Thyroid gland (tissue), 4 donors: ENCODE measurements at regions not wholly inside any gene's neighbourhood (a gene's known extent, or its start where the extent isn't known, plus 50 kb on each side); places are given as distances from the start of the nearest gene placed in this dataset.

Source experiments
- DNase-seq, 2 donors: peaks; one replicate each; pipeline ENCODE4 v3.0.0-alpha.2; 2019
- H3K27ac ChIP-seq, 3 donors: fragments of 200-600 bp; sonication (generic); 1 replicate in 2 of 3; 2 replicates in 1 of 3; pipeline ENCODE4 v1.5.1; 2016 to 2019; ENCODE audit warnings: mild to moderate bottlenecking in 1 of 3, moderate library complexity in 1 of 3
- H3K27me3 ChIP-seq: fragments of 200-600 bp; sonication (generic); one replicate; pipeline ENCODE4 v1.5.1; 2019
- H3K36me3 ChIP-seq, 2 donors: fragments of 200-600 bp; sonication (generic); one replicate each; pipeline ENCODE4 v1.5.1; 2016 to 2019
- H3K4me1 ChIP-seq, 2 donors: fragments of 200-600 bp; sonication (generic); one replicate each; pipeline ENCODE4 v1.5.1; 2017 to 2019
- H3K4me3 ChIP-seq, 3 donors: fragments of 200-600 bp; sonication (generic); replicated peaks in 1 of 3; 1 replicate in 2 of 3; 2 replicates in 1 of 3; pipeline ENCODE4 v1.5.1; 2016; ENCODE audit warnings: mild to moderate bottlenecking in 1 of 3
- H3K9me3 ChIP-seq: fragments of 200-600 bp; sonication (generic); one replicate; pipeline ENCODE4 v1.5.1; 2017
- POLR2A ChIP-seq, 2 donors: fragments of 450-650 bp; IDR thresholded peaks; one replicate each; pipeline ENCODE4 v1.6.1; 2017; ENCODE audit warnings: antibody characterized with exemption in 2 of 2, mild to moderate bottlenecking in 2 of 2, moderate library complexity in 1 of 2
- WGBS, 2 donors: methylation state at CpG; one replicate each; pipeline ENCODE4 v1.1.5; 2017; 5-methylcytosine and 5-hydroxymethylcytosine counted together
- intact Hi-C: fragments of 100-400 bp; cut with DNase I; formaldehyde crosslinking; loops from one replicate; pipeline ENCODE4 v1.15.1; 2023
- TF ChIP-seq, protein P1 (sequence below), 6 experiments: fragments of 200-600 bp in 3 of 6; fragments of 450-650 bp in 3 of 6; sonication (generic) in 3 of 6; IDR thresholded peaks; one replicate each; pipeline ENCODE4 v1.5.1; 2016 to 2019; ENCODE audit warnings: antibody characterized with exemption in 6 of 6, mild to moderate bottlenecking in 2 of 6, inconsistent platforms in 1 of 6, moderate library complexity in 1 of 6

DNA sequence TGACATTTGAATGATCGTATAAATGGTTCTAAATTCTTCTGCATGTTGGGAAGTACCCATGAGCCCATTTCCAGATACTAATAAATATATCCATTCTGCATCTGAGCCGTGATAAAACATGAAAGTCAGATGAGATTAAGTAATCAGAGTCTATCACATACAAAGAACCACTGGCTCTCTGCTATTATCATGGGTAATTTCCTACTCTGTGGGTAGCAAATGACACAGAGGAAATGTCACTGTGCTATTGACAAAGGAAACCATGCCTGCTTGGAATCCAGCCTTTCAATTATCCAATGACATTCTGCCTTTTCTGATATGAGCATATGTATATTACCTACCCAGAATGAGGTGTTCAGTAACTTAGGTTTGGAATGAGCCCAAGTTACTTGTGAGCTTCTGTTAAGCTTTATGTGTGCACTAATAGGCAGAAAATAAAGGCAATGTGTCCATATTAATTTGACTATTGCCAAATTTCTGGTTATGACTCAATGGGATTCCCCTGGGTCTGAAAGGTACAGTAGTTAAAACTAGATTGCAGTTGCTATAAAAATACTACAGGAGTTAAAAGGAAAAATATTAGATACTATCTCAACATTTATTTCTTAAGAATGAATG, 238.7 kb upstream of the KCNIP4 start:
- no peak for TF ChIP-seq POLR2A (IDR thresholded peaks at IDR 0.05)
- TF ChIP-seq, protein P1, sequence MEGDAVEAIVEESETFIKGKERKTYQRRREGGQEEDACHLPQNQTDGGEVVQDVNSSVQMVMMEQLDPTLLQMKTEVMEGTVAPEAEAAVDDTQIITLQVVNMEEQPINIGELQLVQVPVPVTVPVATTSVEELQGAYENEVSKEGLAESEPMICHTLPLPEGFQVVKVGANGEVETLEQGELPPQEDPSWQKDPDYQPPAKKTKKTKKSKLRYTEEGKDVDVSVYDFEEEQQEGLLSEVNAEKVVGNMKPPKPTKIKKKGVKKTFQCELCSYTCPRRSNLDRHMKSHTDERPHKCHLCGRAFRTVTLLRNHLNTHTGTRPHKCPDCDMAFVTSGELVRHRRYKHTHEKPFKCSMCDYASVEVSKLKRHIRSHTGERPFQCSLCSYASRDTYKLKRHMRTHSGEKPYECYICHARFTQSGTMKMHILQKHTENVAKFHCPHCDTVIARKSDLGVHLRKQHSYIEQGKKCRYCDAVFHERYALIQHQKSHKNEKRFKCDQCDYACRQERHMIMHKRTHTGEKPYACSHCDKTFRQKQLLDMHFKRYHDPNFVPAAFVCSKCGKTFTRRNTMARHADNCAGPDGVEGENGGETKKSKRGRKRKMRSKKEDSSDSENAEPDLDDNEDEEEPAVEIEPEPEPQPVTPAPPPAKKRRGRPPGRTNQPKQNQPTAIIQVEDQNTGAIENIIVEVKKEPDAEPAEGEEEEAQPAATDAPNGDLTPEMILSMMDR (IDR thresholded peaks at IDR 0.05) = no peak
- no peaks in the 10 kb centered on the region for H3K4me1 ChIP-seq
- 75 to 85% methylated on average over 2 of the region's 2 CpGs for WGBS, 2 donors
- H3K36me3 ChIP-seq = no peaks in the 10 kb centered on the region
- intact Hi-C loops = no loop called here
- H3K27me3 ChIP-seq = no peaks in the 10 kb centered on the region
- no peak for DNase-seq
- no peak overlapping the region for H3K4me3 ChIP-seq
- no peak overlapping the region for H3K27ac ChIP-seq
- H3K9me3 ChIP-seq = no peaks in the 10 kb centered on the region

DNA sequence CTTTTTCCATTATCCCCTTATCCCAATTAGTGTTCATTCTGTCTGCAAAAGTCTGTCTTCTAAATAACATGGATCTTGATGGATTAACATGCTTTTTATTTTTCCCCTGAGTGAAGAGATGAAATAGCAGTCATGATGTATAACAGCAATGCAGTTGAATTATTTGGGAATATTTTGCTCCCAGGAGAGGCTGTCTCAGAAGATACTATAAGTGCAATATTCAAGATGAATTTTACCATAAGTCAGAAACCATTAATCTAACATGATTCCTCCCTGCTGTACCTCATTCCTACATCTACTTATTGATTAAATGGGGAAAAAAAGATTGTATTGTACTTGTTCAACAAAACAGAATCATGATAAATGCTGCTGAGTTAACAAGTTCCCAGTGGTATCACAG, 233.2 kb upstream of the KCNIP4 start:
- TF ChIP-seq POLR2A (IDR thresholded peaks at IDR 0.05) = no peak
- TF ChIP-seq, protein P1 (IDR thresholded peaks at IDR 0.05) = no peak
- Histone ChIP-seq H3K27me3 (no peaks in the 10 kb centered on the region), H3K4me3 (no peak overlapping the region), H3K36me3 (no peaks in the 10 kb centered on the region), H3K9me3 (no peaks in the 10 kb centered on the region), H3K4me1 (no peaks in the 10 kb centered on the region), H3K27ac (no peak overlapping the region)
- no peak for DNase-seq
- intact Hi-C loops = no loop called here

DNA sequence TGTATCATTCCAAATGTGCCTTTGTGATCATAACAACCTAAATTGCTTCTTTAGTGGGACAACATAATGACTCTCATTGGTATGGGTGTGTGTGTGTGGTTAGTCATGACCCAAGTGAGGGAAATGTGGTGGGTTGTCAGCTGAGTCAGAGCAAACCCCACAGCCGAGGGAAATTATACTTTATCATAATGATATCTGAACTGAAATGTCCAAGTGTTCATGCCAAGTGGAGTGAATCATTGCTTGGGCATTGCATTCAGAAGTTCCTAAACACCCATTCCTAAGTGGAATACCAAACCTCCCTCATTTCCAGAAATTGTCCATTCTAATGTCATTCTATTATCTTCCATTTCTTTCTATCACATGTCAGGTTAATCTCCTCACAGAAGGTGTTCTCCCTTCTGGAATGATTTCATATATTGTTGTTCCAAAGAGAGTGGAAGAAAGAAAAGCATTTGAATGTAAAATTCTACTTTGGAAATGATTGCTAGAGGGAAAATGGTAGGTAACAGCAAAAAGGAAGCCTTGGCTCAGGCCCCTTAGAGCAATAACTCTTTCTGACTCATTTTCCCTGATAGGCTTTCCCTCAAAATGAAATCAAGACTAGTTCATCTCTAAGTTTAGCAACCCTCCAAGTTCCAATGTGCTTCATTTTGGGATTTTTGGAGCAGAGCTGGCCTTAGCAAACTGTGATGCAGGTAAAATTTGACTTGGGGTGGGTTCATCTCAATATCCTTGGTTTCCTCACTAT, 230.7 kb upstream of the KCNIP4 start:
- Histone ChIP-seq H3K9me3 (no peaks in the 10 kb centered on the region), H3K27ac (no peak overlapping the region), H3K27me3 (no peaks in the 10 kb centered on the region), H3K4me3 (no peak overlapping the region), H3K4me1 (no peaks in the 10 kb centered on the region), H3K36me3 (no peaks in the 10 kb centered on the region)
- TF ChIP-seq, protein P1 (IDR thresholded peaks at IDR 0.05) = no peak
- no peak for TF ChIP-seq POLR2A (IDR thresholded peaks at IDR 0.05)
- WGBS, 2 donors = 53 to 67% methylated on average over 1 of the region's 1 CpG
- intact Hi-C loops = no loop called here
- DNase-seq = no peak

DNA sequence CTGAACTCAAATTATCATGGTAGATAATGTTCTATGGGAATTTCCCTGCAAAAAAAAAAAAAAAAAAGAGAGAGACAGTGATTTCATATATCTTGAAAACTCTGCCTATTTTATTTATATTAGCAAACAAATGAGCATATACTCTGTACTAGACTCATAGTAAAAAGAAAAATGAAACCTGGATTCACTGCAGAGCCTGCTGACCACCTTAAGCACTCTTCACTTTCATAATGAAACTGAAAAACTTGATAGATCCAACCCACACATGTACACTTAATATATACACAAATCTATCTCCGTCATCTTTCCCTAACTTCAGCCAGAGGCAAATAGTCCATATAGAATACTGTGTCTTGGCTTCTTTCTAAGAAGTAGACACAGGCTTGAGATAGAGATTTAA, 226.1 kb upstream of the KCNIP4 start:
- Histone ChIP-seq H3K27ac (no peak overlapping the region), H3K4me3 (no peak overlapping the region), H3K9me3 (no peaks in the 10 kb centered on the region), H3K36me3 (no peaks in the 10 kb centered on the region), H3K27me3 (no peaks in the 10 kb centered on the region), H3K4me1 (no peaks in the 10 kb centered on the region)
- no peak for DNase-seq
- intact Hi-C loops = no loop called here
- TF ChIP-seq, protein P1 (IDR thresholded peaks at IDR 0.05) = no peak
- TF ChIP-seq POLR2A (IDR thresholded peaks at IDR 0.05) = no peak
- 82 to 84% methylated on average over 1 of the region's 1 CpG for WGBS, 2 donors

DNA sequence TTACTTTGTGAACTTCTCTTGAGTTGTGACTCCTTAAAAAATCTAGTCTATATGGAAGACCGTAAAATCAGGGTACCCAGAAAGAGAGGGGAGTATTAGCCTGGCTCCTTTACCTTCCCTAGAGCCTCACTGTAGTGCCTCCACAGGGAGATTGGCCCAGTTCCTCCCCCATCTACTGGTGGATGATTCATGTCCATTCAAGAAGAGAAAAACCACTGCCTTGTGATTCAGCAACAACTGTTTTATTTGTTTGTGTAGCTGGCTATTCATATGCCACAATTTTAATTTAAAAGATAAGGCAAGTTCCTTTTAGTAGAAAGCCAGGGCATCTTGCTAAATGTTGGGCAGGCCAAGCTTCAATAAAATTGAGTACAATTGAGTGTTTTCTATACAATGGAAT, 221.8 kb upstream of the KCNIP4 start:
- no peak overlapping the region for H3K4me3 ChIP-seq
- intact Hi-C loops = no loop called here
- 93 to 95% methylated on average over 1 of the region's 1 CpG for WGBS, 2 donors
- no peaks in the 10 kb centered on the region for H3K36me3 ChIP-seq
- no peaks in the 10 kb centered on the region for H3K27me3 ChIP-seq
- H3K4me1 ChIP-seq = no peaks in the 10 kb centered on the region
- H3K27ac ChIP-seq = no peak overlapping the region
- TF ChIP-seq POLR2A (IDR thresholded peaks at IDR 0.05) = no peak
- TF ChIP-seq, protein P1 (IDR thresholded peaks at IDR 0.05) = no peak
- no peak for DNase-seq
- no peaks in the 10 kb centered on the region for H3K9me3 ChIP-seq
